ENCODE measurements at regions not wholly inside any gene's neighbourhood (a gene's known extent, or its start where the extent isn't known, plus 50 kb on each side); places are given as distances from the start of the nearest gene placed in this dataset.

DNA sequence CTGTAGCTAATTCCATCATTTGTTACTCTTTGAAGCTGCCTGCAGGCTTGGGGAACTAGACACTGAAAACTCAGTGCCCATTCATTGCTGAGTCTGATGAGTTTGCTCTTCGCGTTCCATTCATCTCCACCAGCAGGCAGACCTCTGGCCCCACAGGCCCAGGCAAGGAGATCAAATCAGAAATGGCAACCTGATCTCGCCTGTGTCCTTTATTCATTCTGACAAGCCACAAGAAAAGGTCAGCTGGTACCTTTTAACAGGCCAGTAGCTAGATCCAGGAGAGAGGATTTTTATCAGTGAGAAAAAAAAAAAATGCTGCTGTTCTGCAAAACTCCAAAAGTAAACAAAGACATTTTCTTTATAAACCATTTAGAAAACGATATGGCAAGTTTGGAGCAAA, 742.5 kb downstream of the ETS1 start:
- no peaks in the 10 kb centered on the region for H3K9me3 ChIP-seq
- no peaks in the 10 kb centered on the region for H3K36me3 ChIP-seq (replicated peaks in 1 of 2; ENCODE audit: insufficient read depth in 1 of 2, low read depth in 2 of 2)
- H3K27ac ChIP-seq = no peak overlapping the region
- H3K4me1 ChIP-seq = peaks cover 5% of the 10 kb centered on the region
- TF ChIP-seq, protein P1, sequence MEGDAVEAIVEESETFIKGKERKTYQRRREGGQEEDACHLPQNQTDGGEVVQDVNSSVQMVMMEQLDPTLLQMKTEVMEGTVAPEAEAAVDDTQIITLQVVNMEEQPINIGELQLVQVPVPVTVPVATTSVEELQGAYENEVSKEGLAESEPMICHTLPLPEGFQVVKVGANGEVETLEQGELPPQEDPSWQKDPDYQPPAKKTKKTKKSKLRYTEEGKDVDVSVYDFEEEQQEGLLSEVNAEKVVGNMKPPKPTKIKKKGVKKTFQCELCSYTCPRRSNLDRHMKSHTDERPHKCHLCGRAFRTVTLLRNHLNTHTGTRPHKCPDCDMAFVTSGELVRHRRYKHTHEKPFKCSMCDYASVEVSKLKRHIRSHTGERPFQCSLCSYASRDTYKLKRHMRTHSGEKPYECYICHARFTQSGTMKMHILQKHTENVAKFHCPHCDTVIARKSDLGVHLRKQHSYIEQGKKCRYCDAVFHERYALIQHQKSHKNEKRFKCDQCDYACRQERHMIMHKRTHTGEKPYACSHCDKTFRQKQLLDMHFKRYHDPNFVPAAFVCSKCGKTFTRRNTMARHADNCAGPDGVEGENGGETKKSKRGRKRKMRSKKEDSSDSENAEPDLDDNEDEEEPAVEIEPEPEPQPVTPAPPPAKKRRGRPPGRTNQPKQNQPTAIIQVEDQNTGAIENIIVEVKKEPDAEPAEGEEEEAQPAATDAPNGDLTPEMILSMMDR (IDR thresholded peaks at IDR 0.05) = no peak
- TF ChIP-seq POLR2A (IDR thresholded peaks at IDR 0.05) = no peak
- H3K27me3 ChIP-seq = no peaks in the 10 kb centered on the region
- 43 to 62% methylated on average over 4 of the region's 4 CpGs for WGBS, 2 donors
- ATAC-seq (no peak), DNase-seq (no peak)
- intact Hi-C loops (cut with DNase I) = no loop called here
- no peak overlapping the region for H3K4me3 ChIP-seq

DNA sequence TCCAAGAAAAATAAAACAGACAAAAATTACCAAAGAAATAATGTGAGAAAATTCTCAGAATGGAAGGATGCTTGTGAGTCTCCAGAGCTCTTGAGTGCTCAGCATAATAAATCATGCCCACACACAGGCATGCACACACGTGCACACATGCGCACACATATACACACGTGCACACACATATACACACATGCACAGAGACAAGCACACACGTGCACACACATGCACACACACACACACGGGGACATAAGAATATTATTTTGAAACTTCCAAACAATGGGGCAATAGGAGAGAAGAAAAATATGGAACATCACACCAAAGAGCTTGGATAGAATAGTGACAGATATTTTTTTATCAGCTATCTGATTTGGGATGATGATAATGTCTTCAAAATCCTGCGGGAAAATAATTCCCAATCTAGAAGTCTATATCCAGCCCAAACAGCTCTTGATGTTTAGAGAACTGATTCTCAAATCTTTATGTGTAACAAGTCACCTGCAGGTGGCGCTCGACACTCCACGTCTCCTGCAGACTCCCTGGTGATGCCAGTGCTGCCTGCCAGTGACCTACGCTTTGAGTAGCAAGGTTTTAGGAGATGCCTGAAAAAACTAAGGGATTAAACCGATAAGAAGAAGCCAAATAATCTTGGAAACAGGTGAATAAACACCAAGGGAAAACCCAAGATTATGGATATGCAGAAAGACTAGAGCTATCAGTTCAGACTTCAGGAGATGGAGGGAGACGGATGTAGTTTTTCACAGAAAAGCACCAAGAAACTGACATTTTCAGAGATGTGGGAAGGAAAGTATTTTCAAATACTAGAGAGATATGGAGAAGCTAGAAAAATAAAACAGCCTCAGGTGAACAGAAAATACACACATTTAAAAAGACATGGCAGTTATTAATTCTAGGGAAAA, 743.6 kb downstream of the ETS1 start:
- intact Hi-C loops (cut with DNase I) = no loop called here

DNA sequence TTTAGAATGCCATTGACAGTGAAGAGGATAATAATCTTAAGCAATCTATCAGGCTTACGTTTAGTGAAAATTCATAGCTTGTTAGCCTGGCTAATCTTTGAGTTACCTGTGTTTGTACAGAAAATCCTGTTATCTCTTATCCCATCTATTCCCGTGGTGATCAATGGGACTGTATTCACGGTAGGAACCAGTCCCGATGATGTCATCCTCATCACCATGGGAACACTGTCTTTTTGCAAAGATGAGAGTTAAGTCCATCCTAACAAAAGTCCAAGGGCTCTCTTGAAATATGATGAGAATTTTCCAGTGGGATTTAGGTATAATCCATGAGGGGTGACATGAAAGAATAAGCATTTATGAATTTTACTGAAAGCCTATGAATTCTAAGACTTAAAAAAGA, 762.2 kb downstream of the ETS1 start:
- no peaks in the 10 kb centered on the region for H3K4me1 ChIP-seq
- DNase-seq = no peak
- H3K27ac ChIP-seq = no peak overlapping the region
- H3K9me3 ChIP-seq = no peaks in the 10 kb centered on the region
- H3K36me3 ChIP-seq (replicated peaks in 1 of 2; ENCODE audit: insufficient read depth in 1 of 2, low read depth in 2 of 2) = no peaks in the 10 kb centered on the region
- H3K4me3 ChIP-seq = no peak overlapping the region
- WGBS, 2 donors = 51 to 54% methylated on average over 4 of the region's 4 CpGs
- intact Hi-C loops (cut with DNase I) = no loop called here
- TF ChIP-seq, protein P1 (IDR thresholded peaks at IDR 0.05) = no peak
- TF ChIP-seq POLR2A (IDR thresholded peaks at IDR 0.05) = no peak
- no peak for ATAC-seq
- no peaks in the 10 kb centered on the region for H3K27me3 ChIP-seq

More for the DNA sequence above, 743.6 kb downstream of the ETS1 start:
- H3K4me3 ChIP-seq = no peak overlapping the region
- H3K4me1 ChIP-seq = peaks cover 5% of the 10 kb centered on the region
- no peaks in the 10 kb centered on the region for H3K27me3 ChIP-seq
- H3K27ac ChIP-seq = no peak overlapping the region
- no peak for ATAC-seq
- H3K9me3 ChIP-seq = no peaks in the 10 kb centered on the region
- WGBS, 2 donors = 18 to 23% methylated on average over 12 of the region's 12 CpGs
- DNase-seq = peak; percentile 71 to 85 (median 74)
- TF ChIP-seq POLR2A (IDR thresholded peaks at IDR 0.05) = no peak
- TF ChIP-seq, protein P1 (IDR thresholded peaks at IDR 0.05) = peak; percentile 27 to 64 (median 44)
- H3K36me3 ChIP-seq (replicated peaks in 1 of 2; ENCODE audit: insufficient read depth in 1 of 2, low read depth in 2 of 2) = no peaks in the 10 kb centered on the region

DNA sequence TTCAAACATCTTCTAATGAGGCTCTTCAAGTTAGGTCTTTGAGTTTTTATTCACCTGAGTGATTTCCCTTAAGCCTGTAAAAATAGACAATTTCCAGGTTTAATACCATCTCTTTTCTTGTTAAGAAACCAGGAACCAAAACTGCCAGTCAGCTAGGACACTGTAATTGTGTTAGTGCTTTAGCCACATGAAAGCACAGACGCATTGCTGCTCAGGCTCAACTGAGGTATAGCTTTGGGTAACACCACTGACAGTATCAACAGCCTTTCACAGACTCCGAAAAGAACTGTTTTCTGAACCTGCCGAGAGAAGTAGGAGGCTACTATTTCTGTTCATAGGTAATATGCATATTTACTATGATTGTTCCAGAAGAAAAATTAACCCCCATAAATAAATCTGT, 768.7 kb downstream of the ETS1 start:
- H3K9me3 ChIP-seq = no peaks in the 10 kb centered on the region
- H3K27me3 ChIP-seq = no peaks in the 10 kb centered on the region
- no peaks in the 10 kb centered on the region for H3K36me3 ChIP-seq (replicated peaks in 1 of 2; ENCODE audit: insufficient read depth in 1 of 2, low read depth in 2 of 2)
- H3K4me3 ChIP-seq = no peak overlapping the region
- no peak overlapping the region for H3K27ac ChIP-seq
- ATAC-seq (no peak), DNase-seq (no peak)
- no peak for TF ChIP-seq POLR2A (IDR thresholded peaks at IDR 0.05)
- TF ChIP-seq, protein P1 (IDR thresholded peaks at IDR 0.05) = no peak
- no peaks in the 10 kb centered on the region for H3K4me1 ChIP-seq
- 85 to 96% methylated on average over 3 of the region's 3 CpGs for WGBS, 2 donors
- intact Hi-C loops (cut with DNase I) = no loop called here

DNA sequence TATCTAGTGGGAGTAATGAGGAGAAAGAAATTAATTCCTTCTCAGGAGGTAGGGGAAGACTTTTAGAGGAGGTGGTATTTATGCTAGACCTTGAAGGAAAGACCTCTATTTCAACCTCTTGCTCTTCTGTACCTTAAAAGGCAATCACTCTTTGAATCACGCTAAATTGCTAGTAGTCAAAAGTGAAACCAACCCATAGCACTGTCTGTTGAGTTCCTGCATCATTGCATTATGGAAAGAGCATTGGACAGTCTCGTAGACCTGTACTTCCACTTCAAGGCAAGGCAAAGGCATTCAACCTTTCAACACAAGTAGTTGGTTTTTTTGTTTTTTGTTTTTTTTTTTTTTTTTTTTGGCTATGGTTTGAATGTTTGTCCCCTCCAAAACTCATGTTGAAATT, 770.4 kb downstream of the ETS1 start:
- no peak for ATAC-seq
- no peaks in the 10 kb centered on the region for H3K9me3 ChIP-seq
- DNase-seq = no peak
- H3K27me3 ChIP-seq = no peaks in the 10 kb centered on the region
- WGBS, 2 donors = 84% methylated on average over 2 of the region's 2 CpGs
- TF ChIP-seq, protein P1 (IDR thresholded peaks at IDR 0.05) = no peak
- no peak for TF ChIP-seq POLR2A (IDR thresholded peaks at IDR 0.05)
- no peaks in the 10 kb centered on the region for H3K4me1 ChIP-seq
- no peak overlapping the region for H3K4me3 ChIP-seq
- H3K36me3 ChIP-seq (replicated peaks in 1 of 2; ENCODE audit: insufficient read depth in 1 of 2, low read depth in 2 of 2) = no peaks in the 10 kb centered on the region
- no peak overlapping the region for H3K27ac ChIP-seq
- intact Hi-C loops (cut with DNase I) = no loop called here

Measured in body of pancreas (tissue), 4 donors.